HEK293 (cell line): ENCODE measurements at regions not wholly inside any gene's neighbourhood (a gene's known extent, or its start where the extent isn't known, plus 50 kb on each side); places are given as distances from the start of the nearest gene placed in this dataset.

ENCODE experiments used
- CTCF ChIA-PET: fragments of 350-600 bp; formaldehyde crosslinking; extraction: SDS; loops from one replicate; lab custom pipeline; 2021; ENCODE audit warnings: antibody characterized with exemption; lab: Yijun Ruan, JAX
- POLR2A ChIA-PET: fragments of 300-600 bp; formaldehyde crosslinking; extraction: SDS; loops from one replicate; lab custom pipeline; 2020; ENCODE audit warnings: antibody characterized with exemption, inconsistent platforms; lab: Yijun Ruan, JAX
- H3K27ac ChIP-seq: fragments of 200-500 bp; sonication (Bioruptor generic); 2 replicates; pipeline ENCODE4 v1.5.1; 2014; ENCODE audit warnings: low read depth, low read length, control low read depth, inconsistent platforms; ENCODE audit errors: extremely low read depth
- H3K36me3 ChIP-seq, 2 experiments: fragments of 200-500 bp in 1 of 2; sonication (Bioruptor generic) in 1 of 2; 1 replicate in 1 of 2; 2 replicates in 1 of 2; pipeline ENCODE4 v1.5.1; 2014 to 2017; ENCODE audit warnings: inconsistent platforms in 2 of 2, low read length in 2 of 2; ENCODE audit not compliant: control insufficient read depth in 2 of 2, insufficient read depth in 1 of 2
- H3K4me1 ChIP-seq: fragments of 200-500 bp; sonication (Bioruptor generic); 2 replicates; pipeline ENCODE4 v1.5.1; 2014; ENCODE audit warnings: mild to moderate bottlenecking, low read length, inconsistent platforms; ENCODE audit not compliant: control insufficient read depth, insufficient read depth
- H3K4me3 ChIP-seq: 2 replicates; pipeline ENCODE4 v1.5.1; 2011; ENCODE audit warnings: low read depth, mild to moderate bottlenecking, control low read depth, low read length, moderate library complexity
- H3K9me3 ChIP-seq: fragments of 200-500 bp; sonication (Bioruptor generic); 2 replicates; pipeline ENCODE4 v1.5.1; 2014; ENCODE audit warnings: low read depth, low read length, inconsistent platforms; ENCODE audit not compliant: control insufficient read depth, insufficient read depth
- ATF2 ChIP-seq: fragments of 450-650 bp; formaldehyde crosslinking; IDR thresholded peaks from 2 replicates; pipeline ENCODE4 v1.5.1; 2016; ENCODE audit warnings: missing biosample characterization, missing genetic modification characterization, low read depth
- BCL11B ChIP-seq: fragments of 450-650 bp; formaldehyde crosslinking; IDR thresholded peaks from 2 replicates; pipeline ENCODE4 v1.5.1; 2016; ENCODE audit warnings: low read depth, missing biosample characterization, missing genetic modification characterization
- GLI2 ChIP-seq: fragments of 450-650 bp; formaldehyde crosslinking; IDR thresholded peaks from 2 replicates; pipeline ENCODE4; 2017; ENCODE audit warnings: missing biosample characterization, missing genetic modification characterization, low read depth, borderline replicate concordance
- HIC1 ChIP-seq: fragments of 450-650 bp; formaldehyde crosslinking; IDR thresholded peaks from 2 replicates; pipeline ENCODE4 v1.5.1; 2016; ENCODE audit warnings: missing biosample characterization, missing genetic modification characterization
- HOXA7 ChIP-seq: sonication (generic); formaldehyde crosslinking; IDR thresholded peaks from 2 replicates; pipeline ENCODE4 v1.8.1; 2022; ENCODE audit warnings: missing genetic modification reagents, borderline replicate concordance
- KLF10 ChIP-seq: fragments of 450-650 bp; IDR thresholded peaks from 2 replicates; pipeline ENCODE4 v1.5.1; 2018; ENCODE audit warnings: missing biosample characterization, mild to moderate bottlenecking, missing genetic modification characterization
- KLF16 ChIP-seq: fragments of 450-650 bp; formaldehyde crosslinking; IDR thresholded peaks from 2 replicates; pipeline ENCODE4 v1.5.1; 2017; ENCODE audit warnings: missing biosample characterization, missing genetic modification characterization
- PRDM1 ChIP-seq: fragments of 450-650 bp; formaldehyde crosslinking; IDR thresholded peaks from 2 replicates; pipeline ENCODE4; 2016; ENCODE audit warnings: missing biosample characterization, missing genetic modification characterization
- PRDM4 ChIP-seq: fragments of 450-650 bp; formaldehyde crosslinking; IDR thresholded peaks from 2 replicates; pipeline ENCODE4 v1.5.1; 2017; ENCODE audit warnings: missing biosample characterization, missing genetic modification characterization
- SALL2 ChIP-seq: fragments of 450-650 bp; formaldehyde crosslinking; IDR thresholded peaks from 2 replicates; pipeline ENCODE4 v1.5.0; 2017; ENCODE audit warnings: missing biosample characterization, mild to moderate bottlenecking, missing genetic modification characterization, borderline replicate concordance
- ZBTB1 ChIP-seq: fragments of 450-650 bp; formaldehyde crosslinking; IDR thresholded peaks from 2 replicates; pipeline ENCODE4 v1.5.1; 2016; ENCODE audit warnings: missing biosample characterization, missing genetic modification characterization
- ZBTB26 ChIP-seq: fragments of 450-650 bp; formaldehyde crosslinking; optimal IDR thresholded peaks from 2 replicates; pipeline ENCODE3; 2016; ENCODE audit warnings: missing biosample characterization, mild to moderate bottlenecking, missing genetic modification characterization
- ZNF112 ChIP-seq: fragments of 450-650 bp; formaldehyde crosslinking; IDR thresholded peaks from 2 replicates; pipeline ENCODE4 v1.5.0; 2017; ENCODE audit warnings: missing biosample characterization, missing genetic modification characterization
- ZNF121 ChIP-seq: fragments of 450-650 bp; formaldehyde crosslinking; IDR thresholded peaks from 2 replicates; pipeline ENCODE4 v1.5.1; 2016; ENCODE audit warnings: missing biosample characterization, missing genetic modification characterization
- ZNF221 ChIP-seq: fragments of 450-650 bp; formaldehyde crosslinking; IDR thresholded peaks from 2 replicates; pipeline ENCODE4 v1.5.1; 2017; ENCODE audit warnings: missing biosample characterization, missing genetic modification characterization, borderline replicate concordance
- ZNF292 ChIP-seq: fragments of 450-650 bp; formaldehyde crosslinking; IDR thresholded peaks from 2 replicates; pipeline ENCODE4 v1.5.1; 2016; ENCODE audit warnings: low read depth, missing biosample characterization, missing genetic modification characterization, borderline replicate concordance
- ZNF513 ChIP-seq: fragments of 450-650 bp; IDR thresholded peaks from 2 replicates; pipeline ENCODE4 v1.5.1; 2018; ENCODE audit warnings: missing biosample characterization, missing genetic modification characterization
- ZNF571 ChIP-seq: fragments of 450-650 bp; formaldehyde crosslinking; IDR thresholded peaks from 2 replicates; pipeline ENCODE4 v1.5.0; 2017; ENCODE audit warnings: missing biosample characterization, missing genetic modification characterization
- ZNF600 ChIP-seq: fragments of 450-650 bp; formaldehyde crosslinking; IDR thresholded peaks from 2 replicates; pipeline ENCODE4 v1.5.1; 2016; ENCODE audit warnings: missing biosample characterization, missing genetic modification characterization
- ZNF629 ChIP-seq: fragments of 450-650 bp; formaldehyde crosslinking; IDR thresholded peaks from 2 replicates; pipeline ENCODE4 v1.5.1; 2017; ENCODE audit warnings: missing biosample characterization, missing genetic modification characterization
- ZNF639 ChIP-seq: fragments of 450-650 bp; formaldehyde crosslinking; IDR thresholded peaks from 2 replicates; pipeline ENCODE4 v1.5.1; 2016; ENCODE audit warnings: missing biosample characterization, missing genetic modification characterization
- ZNF777 ChIP-seq: fragments of 450-650 bp; formaldehyde crosslinking; IDR thresholded peaks from 2 replicates; pipeline ENCODE4 v1.5.1; 2017; ENCODE audit warnings: missing biosample characterization, missing genetic modification characterization, borderline replicate concordance
- ZNF837 ChIP-seq: fragments of 450-650 bp; formaldehyde crosslinking; IDR thresholded peaks from 2 replicates; pipeline ENCODE4 v1.5.1; 2016; ENCODE audit warnings: missing biosample characterization, missing genetic modification characterization

GRCh38 chr5:133801431-133801830 lies 167.0 kb downstream of the C5orf15 start:
- H3K36me3 ChIP-seq: no peaks in the 10 kb centered on the region
- no peak overlapping the region for H3K27ac ChIP-seq
- H3K4me3 ChIP-seq: no peak overlapping the region
- TF ChIP-seq HIC1 (tag by site-specific recombination): no peak
- TF ChIP-seq ZBTB1: no peak
- no peak for TF ChIP-seq ZNF571
- TF ChIP-seq BCL11B: no peak
- no peak for TF ChIP-seq ZNF292
- TF ChIP-seq ZNF112: no peak
- TF ChIP-seq ZNF629 (tag by site-specific recombination): no peak
- no peak for TF ChIP-seq HOXA7 (CRISPR knock-in tag)
- TF ChIP-seq ATF2 (tag by site-specific recombination): no peak
- no peak for TF ChIP-seq ZNF600 (tag by site-specific recombination)
- CTCF ChIA-PET: interaction anchor here (1.2 kb wide), 1 partner anchor 68 kb away, joined by 5 read pairs; no protein-coding TSS in a partner anchor
- POLR2A ChIA-PET: no interaction called here
- H3K9me3 ChIP-seq: no peaks in the 10 kb centered on the region
- H3K4me1 ChIP-seq: no peaks in the 10 kb centered on the region

- H3K36me3 ChIP-seq: no peaks in the 10 kb centered on the region
- no peaks in the 10 kb centered on the region for H3K4me1 ChIP-seq
- H3K4me3 ChIP-seq: no peak overlapping the region
- no peaks in the 10 kb centered on the region for H3K9me3 ChIP-seq
- ChIA-PET CTCF (no interaction called here), POLR2A (no interaction called here)
- TF ChIP-seq ZNF837 (tag by site-specific recombination): no peak
- no peak for TF ChIP-seq GLI2 (tag by site-specific recombination)
- TF ChIP-seq KLF10 (tag by site-specific recombination): no peak
- TF ChIP-seq ZBTB26: no peak
- TF ChIP-seq KLF16 (tag by site-specific recombination): no peak
- TF ChIP-seq HIC1 (tag by site-specific recombination): no peak
- no peak for TF ChIP-seq SALL2 (tag by site-specific recombination)
- TF ChIP-seq ZNF513 (tag by site-specific recombination): no peak
- no peak for TF ChIP-seq ZNF121 (tag by site-specific recombination)
- TF ChIP-seq ZNF221: no peak
- no peak for TF ChIP-seq ZNF639 (tag by site-specific recombination)
- TF ChIP-seq PRDM1: no peak
- TF ChIP-seq ZNF777 (tag by site-specific recombination): no peak
- no peak for TF ChIP-seq PRDM4 (tag by site-specific recombination)
- H3K27ac ChIP-seq: no peak overlapping the region
Measured at GRCh38 chr5:133799571-133800237, 168.7 kb downstream of the C5orf15 start.
